OCI-LY3 (cell line): ENCODE measurements at regions not wholly inside any gene's neighbourhood (a gene's known extent, or its start where the extent isn't known, plus 50 kb on each side); places are given as distances from the start of the nearest gene placed in this dataset.

ENCODE experiments used
- H2AFZ ChIP-seq: fragments of 200-600, 300-600 bp; shearing (Covaris generic); 2 replicates; pipeline ENCODE4 v1.6.0; 2014; ENCODE audit warnings: antibody characterized with exemption, low read depth, low read length
- H3K27ac ChIP-seq: fragments of 200-600, 300-600 bp; sonication (generic); 2 replicates; pipeline ENCODE4 v1.5.1; 2014; ENCODE audit warnings: mild to moderate bottlenecking, low read length, moderate library complexity, mixed read lengths
- H3K27me3 ChIP-seq: fragments of 200-600, 300-600 bp; sonication (generic); 2 replicates; pipeline ENCODE4 v1.6.1; 2014; ENCODE audit warnings: low read depth, low read length, mixed read lengths
- H3K36me3 ChIP-seq: fragments of 200-600, 300-600 bp; sonication (generic); replicated peaks from 2 replicates; pipeline ENCODE3; 2014; ENCODE audit warnings: low read depth, low read length, mixed read lengths
- H3K4me1 ChIP-seq: fragments of 300-600, 200-600 bp; sonication (generic); 2 replicates; pipeline ENCODE4 v1.6.1; 2014; ENCODE audit warnings: low read length, mixed read lengths
- H3K4me2 ChIP-seq: fragments of 200-600, 300-600 bp; sonication (generic); 2 replicates; pipeline ENCODE4 v1.6.1; 2014; ENCODE audit warnings: low read length, mixed read lengths
- H3K4me3 ChIP-seq: fragments of 300-600, 200-600 bp; sonication (generic); 2 replicates; pipeline ENCODE4 v1.5.1; 2014; ENCODE audit warnings: antibody characterized with exemption, mild to moderate bottlenecking, low read length, moderate library complexity
- H3K79me2 ChIP-seq: fragments of 300-600, 200-600 bp; shearing (Covaris generic); 2 replicates; pipeline ENCODE4 v1.6.1; 2014; ENCODE audit warnings: mild to moderate bottlenecking, low read length, mixed read lengths
- H3K9ac ChIP-seq: fragments of 300-600, 200-600 bp; shearing (Covaris generic); 2 replicates; pipeline ENCODE4 v1.6.0; 2014; ENCODE audit warnings: mild to moderate bottlenecking, low read length, moderate library complexity
- H3K9me3 ChIP-seq: fragments of 200-600, 300-600 bp; shearing (Covaris generic); 2 replicates; pipeline ENCODE4 v1.6.1; 2014; ENCODE audit warnings: low read length, mixed read lengths; ENCODE audit not compliant: insufficient read depth
- H4K20me1 ChIP-seq: fragments of 200-600, 300-600 bp; sonication (generic); 2 replicates; pipeline ENCODE4 v1.6.1; 2016; ENCODE audit warnings: low read length, mixed read lengths; ENCODE audit not compliant: insufficient read depth
- CTCF ChIP-seq: fragments of 200-600, 300-600 bp; sonication (generic); IDR thresholded peaks from 2 replicates; pipeline ENCODE4 v1.5.1; 2014; ENCODE audit warnings: antibody characterized with exemption, low read length, low read depth
- EZH2phosphoT487 ChIP-seq: fragments of 200-600 bp; shearing (Covaris generic); IDR thresholded peaks from 2 replicates; pipeline ENCODE4 v1.6.1; 2018; ENCODE audit warnings: antibody characterized with exemption, mixed run types, low read depth

- H3K27me3 ChIP-seq = peaks cover 15% of the 10 kb centered on the region; the same call in 1 of the 2 replicates
- no peak for TF ChIP-seq CTCF
- no peak for TF ChIP-seq EZH2phosphoT487
- H3K36me3 ChIP-seq = no peaks in the 10 kb centered on the region
- no peak overlapping the region for H3K4me2 ChIP-seq
- H3K79me2 ChIP-seq = no peaks in the 10 kb centered on the region
- no peak overlapping the region for H3K4me3 ChIP-seq
- H3K27ac ChIP-seq = no peak overlapping the region
- H4K20me1 ChIP-seq = no peaks in the 10 kb centered on the region
- no peaks in the 10 kb centered on the region for H3K4me1 ChIP-seq
- H3K9ac ChIP-seq = no peak overlapping the region
- no peak overlapping the region for H2AFZ ChIP-seq
- no peaks in the 10 kb centered on the region for H3K9me3 ChIP-seq
Observed at GRCh38 chr20:60804918-60805630, 447.0 kb upstream of the CDH4 start.

GRCh38 chr20:60806354-60806753 is 445.7 kb upstream of the CDH4 start:
- peaks cover 24% of the 10 kb centered on the region for H3K27me3 ChIP-seq
- H3K27ac ChIP-seq = no peak overlapping the region
- H4K20me1 ChIP-seq = no peaks in the 10 kb centered on the region
- no peak overlapping the region for H3K4me3 ChIP-seq
- H3K4me1 ChIP-seq = no peaks in the 10 kb centered on the region
- H2AFZ ChIP-seq = no peak overlapping the region
- no peaks in the 10 kb centered on the region for H3K36me3 ChIP-seq
- no peak overlapping the region for H3K9ac ChIP-seq
- H3K4me2 ChIP-seq = no peak overlapping the region
- H3K9me3 ChIP-seq = no peaks in the 10 kb centered on the region
- no peak for TF ChIP-seq EZH2phosphoT487
- no peak for TF ChIP-seq CTCF
- H3K79me2 ChIP-seq = no peaks in the 10 kb centered on the region

- Histone ChIP-seq H3K27me3 (peaks cover 23% of the 10 kb centered on the region), H3K27ac (no peak overlapping the region), H4K20me1 (no peaks in the 10 kb centered on the region), H3K4me3 (no peak overlapping the region), H3K9me3 (no peaks in the 10 kb centered on the region), H3K4me1 (no peaks in the 10 kb centered on the region), H3K79me2 (no peaks in the 10 kb centered on the region), H2AFZ (no peak overlapping the region), H3K4me2 (no peak overlapping the region), H3K36me3 (no peaks in the 10 kb centered on the region), H3K9ac (no peak overlapping the region)
- TF ChIP-seq CTCF (no peak), EZH2phosphoT487 (no peak)
Observed at GRCh38 chr20:60806824-60807223, 445.2 kb upstream of the CDH4 start.

GRCh38 chr20:60808003-60808672 is 443.9 kb upstream of the CDH4 start:
- no peak for TF ChIP-seq CTCF
- no peak for TF ChIP-seq EZH2phosphoT487
- Histone ChIP-seq H3K4me2 (no peak overlapping the region), H3K4me3 (no peak overlapping the region), H3K27ac (no peak overlapping the region), H2AFZ (no peak overlapping the region), H3K9ac (no peak overlapping the region), H3K36me3 (no peaks in the 10 kb centered on the region), H3K9me3 (no peaks in the 10 kb centered on the region), H3K4me1 (no peaks in the 10 kb centered on the region), H3K79me2 (no peaks in the 10 kb centered on the region), H4K20me1 (no peaks in the 10 kb centered on the region), H3K27me3 (peaks cover 33% of the 10 kb centered on the region)
